NCI-H510A (cell line): ENCODE measurements at regions not wholly inside any gene's neighbourhood (a gene's known extent, or its start where the extent isn't known, plus 50 kb on each side); places are given as distances from the start of the nearest gene placed in this dataset.

Experiments used
- DNase-seq: peaks from one replicate; lab custom pipeline; 2025; lab: John Stamatoyannopoulos, UW

GRCh38 chr1:14498839-14499238 lies 99.6 kb upstream of the KAZN start:
- no peak for DNase-seq

DNA sequence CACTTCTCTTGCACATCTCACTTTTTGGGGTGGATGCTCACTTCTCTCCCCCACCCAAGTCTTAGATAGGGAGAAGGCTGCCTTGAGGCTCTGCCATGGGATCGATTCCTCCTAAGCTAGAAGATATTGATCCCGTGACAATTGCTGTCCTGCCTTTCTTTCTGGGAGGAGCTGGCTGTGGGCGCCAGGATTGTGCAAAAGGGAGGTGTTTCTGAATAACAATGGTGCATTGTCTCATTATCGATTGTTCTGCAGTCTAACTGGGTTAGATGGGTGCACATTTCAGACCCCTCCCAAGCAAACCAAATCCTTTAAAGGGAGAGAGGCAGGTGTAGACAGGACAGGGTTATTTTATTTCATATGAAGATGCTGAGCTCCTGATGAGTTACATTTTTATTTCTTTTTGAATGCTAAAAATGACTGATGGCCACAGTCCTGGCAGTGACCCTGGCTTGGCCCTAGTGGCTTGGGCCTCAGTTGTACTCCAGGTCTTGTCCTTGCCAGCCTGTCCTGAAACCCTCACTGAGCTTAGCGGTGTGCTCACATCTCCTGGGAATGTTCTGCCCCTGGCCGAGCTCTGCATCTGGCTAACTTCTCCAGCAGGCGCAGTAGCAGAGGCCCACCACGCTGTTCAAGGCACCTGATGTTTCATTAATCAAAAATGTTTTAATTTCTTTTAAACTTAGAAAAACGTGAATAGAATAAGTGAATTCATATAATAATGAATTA lies 99.0 kb upstream of the KAZN start:
- DNase-seq = no peak

DNA sequence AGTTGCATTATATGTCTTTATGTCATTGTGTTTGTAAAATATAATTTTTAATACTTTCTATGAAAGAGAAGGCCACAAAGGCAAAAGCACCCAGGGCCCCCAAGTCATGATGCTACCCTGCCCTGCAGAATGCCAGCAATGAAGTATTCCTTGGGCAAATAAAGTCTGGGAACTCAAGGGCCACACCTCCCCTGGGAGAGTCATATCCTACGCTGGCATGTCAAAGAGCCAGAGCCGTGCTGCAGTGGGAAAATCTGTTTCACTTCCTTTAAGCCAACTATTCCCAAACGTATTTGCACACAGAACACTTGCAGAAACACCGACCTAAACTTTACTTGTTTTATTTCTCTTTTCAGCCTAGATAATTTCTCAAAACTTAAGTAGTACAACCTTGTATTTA lies 98.4 kb upstream of the KAZN start:
- no peak for DNase-seq

- no peak for DNase-seq
Measured at GRCh38 chr1:14500912-14501311, 97.6 kb upstream of the KAZN start.

GRCh38 chr1:14504517-14504916 lies 94.0 kb upstream of the KAZN start:
- DNase-seq = no peak

DNA sequence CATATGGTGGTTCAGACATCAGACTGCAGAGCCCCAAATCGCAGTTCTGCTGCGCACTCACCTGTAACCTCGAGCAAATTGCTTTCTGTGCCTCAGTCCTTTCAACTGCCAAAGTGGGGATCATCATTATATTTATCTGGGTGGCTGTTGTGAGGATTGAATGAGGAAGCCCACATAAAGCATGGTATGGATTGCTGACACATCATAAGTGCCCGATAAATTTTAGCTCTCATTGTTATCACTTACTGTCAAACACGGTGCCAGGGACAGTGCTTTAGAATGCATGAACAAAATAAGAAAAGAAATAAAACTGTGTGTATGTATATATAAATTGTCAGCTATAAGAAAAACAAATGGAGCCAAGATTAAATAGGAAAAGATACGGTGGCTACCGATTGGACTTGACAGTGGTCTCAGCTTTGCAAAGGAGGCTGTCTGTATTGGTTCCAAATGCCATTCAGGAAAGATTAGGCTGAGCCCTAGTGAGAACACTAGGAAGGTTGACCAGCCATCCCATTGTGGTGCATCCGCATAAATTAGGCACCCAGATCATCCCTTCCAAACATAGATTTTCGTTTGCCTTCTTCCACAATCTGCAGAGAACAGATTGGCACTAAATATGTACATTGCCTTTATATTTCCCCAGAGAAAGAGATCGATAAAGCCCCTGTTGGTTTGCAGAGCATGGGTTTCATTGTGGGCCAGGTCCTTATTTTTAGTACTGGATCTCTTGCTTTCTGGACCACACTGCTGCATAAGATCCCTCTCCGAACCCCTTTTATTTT lies 91.8 kb upstream of the KAZN start:
- no peak for DNase-seq

GRCh38 chr1:14507262-14507661 lies 91.2 kb upstream of the KAZN start:
- no peak for DNase-seq

GRCh38 chr1:14508613-14509012 lies 89.9 kb upstream of the KAZN start:
- no peak for DNase-seq

DNA sequence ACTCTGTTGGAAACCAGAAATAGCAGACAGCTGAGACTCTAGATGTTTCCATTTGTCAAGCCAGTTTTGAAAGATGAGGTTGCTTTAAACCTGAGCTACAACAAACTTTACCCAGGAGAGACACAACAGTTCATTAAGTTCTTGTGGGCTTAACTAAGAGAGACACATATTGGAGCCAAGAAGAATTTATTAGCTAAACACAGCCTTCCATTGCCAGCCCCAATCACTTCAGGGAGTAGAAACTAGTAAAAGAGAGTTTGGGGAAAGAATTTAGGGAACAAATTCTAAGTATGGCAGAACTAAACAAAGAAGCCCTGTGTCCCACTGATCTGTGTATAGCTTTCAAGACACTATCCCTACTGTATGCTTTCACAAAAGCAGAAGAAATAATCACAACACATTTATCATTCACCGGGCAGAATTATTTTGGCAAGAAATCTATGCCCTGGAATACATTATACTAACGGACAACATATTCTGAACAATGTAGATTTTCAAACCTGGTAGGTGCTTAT lies 87.3 kb upstream of the KAZN start:
- DNase-seq = no peak

DNA sequence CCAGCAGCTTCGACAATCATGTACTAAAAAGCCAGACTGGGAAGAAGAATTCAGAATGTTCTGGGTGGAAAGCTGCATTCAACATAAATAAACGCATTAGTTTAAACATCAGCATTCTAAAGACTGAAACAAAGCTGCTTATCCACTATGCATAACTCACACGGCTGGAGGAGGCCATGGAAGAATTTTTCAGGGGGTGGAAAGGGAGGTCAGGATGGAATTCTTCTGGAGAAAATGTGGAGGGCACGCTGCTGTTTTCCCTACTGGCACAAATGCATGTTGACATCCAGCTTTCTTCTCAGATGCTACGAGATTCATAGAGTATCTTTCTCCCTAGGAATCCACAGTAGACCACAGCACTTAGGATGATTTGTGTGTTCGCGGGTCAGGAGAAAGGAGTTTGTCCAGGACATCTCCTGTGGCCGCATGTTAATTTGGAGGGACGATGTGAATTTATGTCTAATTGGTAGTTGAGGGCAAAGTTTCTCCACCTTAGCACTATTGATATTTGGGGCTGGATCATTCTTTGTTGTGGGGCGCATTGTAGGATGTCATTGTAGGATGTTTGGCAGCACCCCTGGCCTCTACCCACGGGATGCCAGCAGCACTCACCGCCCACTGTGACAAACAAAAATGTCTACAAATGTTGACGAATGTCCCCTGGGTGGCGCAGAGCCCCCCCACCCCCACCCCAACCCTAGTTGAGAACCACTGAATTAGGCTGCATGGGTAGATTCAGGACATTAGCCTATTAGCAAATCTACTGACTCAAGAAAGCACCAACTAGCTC lies 86.5 kb upstream of the KAZN start:
- DNase-seq = no peak

GRCh38 chr1:14513111-14513510 lies 85.4 kb upstream of the KAZN start:
- no peak for DNase-seq

GRCh38 chr1:14514739-14515138 lies 83.7 kb upstream of the KAZN start:
- no peak for DNase-seq

DNA sequence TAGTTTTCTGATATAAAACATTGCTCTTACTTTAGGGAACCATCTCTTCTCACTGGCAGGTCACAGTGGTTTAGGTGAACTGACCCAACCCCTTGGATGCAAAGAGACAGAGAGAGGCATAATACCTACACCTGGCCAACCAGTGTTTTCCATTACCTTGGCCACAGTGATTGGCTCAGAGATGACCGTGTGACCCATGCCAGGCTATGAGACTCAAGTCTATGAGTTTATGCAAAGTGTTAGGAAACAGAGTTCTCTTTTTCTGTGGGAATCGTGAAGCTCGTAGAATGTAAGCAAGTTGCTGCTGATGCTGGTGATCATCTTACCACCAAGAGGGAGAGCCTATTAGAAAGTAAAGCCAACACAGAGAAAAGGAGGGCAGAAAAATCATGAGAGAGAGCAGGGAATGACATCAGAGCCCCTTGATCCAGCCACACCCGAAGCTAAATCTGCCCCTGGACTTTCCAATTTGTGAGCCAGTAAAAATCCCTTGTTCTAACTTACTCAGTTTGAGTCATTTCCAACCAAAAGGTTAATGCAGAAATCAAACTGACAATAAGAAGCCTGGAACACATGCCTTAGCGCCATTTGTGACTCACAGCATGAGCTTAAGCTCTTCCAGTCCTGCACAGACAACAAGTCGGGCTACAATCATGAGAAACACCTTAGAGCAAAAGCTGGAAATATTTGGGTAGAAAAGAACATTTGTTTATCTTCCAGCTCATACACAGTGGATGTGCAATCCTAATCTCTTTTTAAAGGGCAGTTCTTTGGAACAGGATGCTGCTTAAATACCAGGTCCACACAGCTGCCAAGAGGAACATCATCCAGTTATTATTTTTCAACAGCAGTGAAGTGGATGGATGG lies 81.3 kb upstream of the KAZN start:
- no peak for DNase-seq

- no peak for DNase-seq
Measured at GRCh38 chr1:14517841-14518180, 80.7 kb upstream of the KAZN start.

DNA sequence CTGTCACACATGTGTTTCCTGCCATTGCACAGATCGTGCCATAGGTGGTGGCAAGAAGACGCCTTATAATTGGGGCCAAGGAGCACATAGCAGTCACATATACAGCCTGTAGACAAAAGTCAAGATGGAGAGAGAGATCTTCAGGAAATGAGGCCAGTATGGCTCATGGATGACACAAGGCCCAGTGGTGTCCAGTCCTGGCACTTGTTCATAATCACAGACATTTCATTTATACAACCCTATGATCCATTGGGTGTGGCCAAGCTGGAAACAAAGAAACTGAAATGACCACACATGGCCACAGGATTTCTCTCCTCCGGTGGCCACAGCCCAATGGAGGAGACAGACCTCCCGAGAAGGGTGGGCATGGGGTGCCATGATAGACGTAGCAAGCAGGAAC lies 78.5 kb upstream of the KAZN start:
- no peak for DNase-seq

GRCh38 chr1:14520514-14521163 lies 77.8 kb upstream of the KAZN start:
- no peak for DNase-seq

- DNase-seq = no peak
Measured at GRCh38 chr1:14521622-14522021, 76.9 kb upstream of the KAZN start.

- DNase-seq = no peak
Measured at GRCh38 chr1:14522077-14522925, 76.2 kb upstream of the KAZN start.

DNA sequence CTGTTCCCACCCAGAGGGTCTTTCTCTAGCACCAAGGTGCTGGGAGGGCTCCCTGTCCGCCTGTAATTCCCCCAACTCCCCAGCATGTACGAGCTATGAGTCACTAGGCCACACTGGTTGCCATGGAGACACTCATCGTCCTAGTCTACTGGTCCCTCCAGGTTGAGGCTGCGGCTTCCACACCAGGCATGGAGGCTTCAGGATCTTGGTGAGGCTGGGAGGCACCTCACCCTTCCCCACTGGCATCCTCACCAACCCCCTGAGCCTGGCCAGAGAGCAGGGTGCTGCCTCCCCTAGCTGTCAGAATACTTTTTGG lies 75.6 kb upstream of the KAZN start:
- no peak for DNase-seq

GRCh38 chr1:14524826-14525636 lies 73.5 kb upstream of the KAZN start:
- no peak for DNase-seq
